Upper lobe of right lung (tissue), 1 donor: ENCODE measurements at regions not wholly inside any gene's neighbourhood (a gene's known extent, or its start where the extent isn't known, plus 50 kb on each side); places are given as distances from the start of the nearest gene placed in this dataset.
"Not testable (repeated sequence)": the region's sequence is repeated elsewhere in the genome, so short reads cannot be mapped to it uniquely, and the experiment has no call there.

Source experiments
- ATAC-seq: fragments of 200-7000 bp; cut with Tn5 transposase; one replicate; pipeline ENCODE4 v1.9.1; 2020; ENCODE audit warnings: mild to moderate bottlenecking, moderate library complexity
- DNase-seq: peaks from one replicate; pipeline ENCODE4 v3.0.0-alpha.2; 2020
- H3K27ac ChIP-seq: fragments of 200-600 bp; one replicate; pipeline ENCODE4 v1.8.0; 2022
- H3K27me3 ChIP-seq: fragments of 200-600 bp; one replicate; pipeline ENCODE4 v1.8.0; 2022; ENCODE audit warnings: mild to moderate bottlenecking
- H3K36me3 ChIP-seq: fragments of 200-600 bp; one replicate; pipeline ENCODE4 v1.8.0; 2022
- H3K4me1 ChIP-seq: fragments of 200-600 bp; one replicate; pipeline ENCODE4 v1.8.0; 2022
- H3K4me3 ChIP-seq: fragments of 200-600 bp; one replicate; pipeline ENCODE4 v1.8.0; 2022; ENCODE audit warnings: mild to moderate bottlenecking
- H3K9me3 ChIP-seq: fragments of 200-600 bp; one replicate; pipeline ENCODE4 v1.8.0; 2022
- intact Hi-C: fragments of 100-400 bp; cut with DNase I; formaldehyde crosslinking; loops from one replicate; pipeline ENCODE4 v1.11.0; 2022
- TF ChIP-seq, protein P1 (sequence below): fragments of 200-600 bp; IDR thresholded peaks from one replicate; pipeline ENCODE4 v1.8.0; 2022; ENCODE audit warnings: antibody characterized with exemption
- donor health status: DM: no; HTN: yes; CAD: no; lungs with severe emphysema.

DNA sequence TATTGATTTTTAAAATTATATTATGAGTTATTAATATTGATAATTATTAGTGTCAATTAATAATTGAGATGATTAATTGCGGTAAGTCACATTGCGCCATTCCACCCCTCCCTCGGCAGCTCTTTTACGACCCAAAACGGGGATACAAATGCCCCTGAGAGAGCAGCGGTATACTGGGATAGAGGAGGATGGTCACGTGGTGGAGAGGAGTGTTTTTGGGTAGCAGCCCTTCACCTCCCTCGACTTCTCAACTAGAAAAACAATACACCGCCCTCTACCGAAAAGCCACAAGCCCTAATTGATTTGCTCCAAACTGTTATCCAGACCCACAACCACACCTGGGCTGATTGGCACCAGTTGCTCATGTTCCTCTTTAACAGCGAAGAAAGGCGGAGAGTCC, 71.0 kb downstream of the DAPL1 start:
- H3K4me3 ChIP-seq, H3K36me3 ChIP-seq, DNase-seq, ATAC-seq, H3K9me3 ChIP-seq, intact Hi-C loops, H3K27me3 ChIP-seq, H3K4me1 ChIP-seq, H3K27ac ChIP-seq: not testable (repeated sequence)

DNA sequence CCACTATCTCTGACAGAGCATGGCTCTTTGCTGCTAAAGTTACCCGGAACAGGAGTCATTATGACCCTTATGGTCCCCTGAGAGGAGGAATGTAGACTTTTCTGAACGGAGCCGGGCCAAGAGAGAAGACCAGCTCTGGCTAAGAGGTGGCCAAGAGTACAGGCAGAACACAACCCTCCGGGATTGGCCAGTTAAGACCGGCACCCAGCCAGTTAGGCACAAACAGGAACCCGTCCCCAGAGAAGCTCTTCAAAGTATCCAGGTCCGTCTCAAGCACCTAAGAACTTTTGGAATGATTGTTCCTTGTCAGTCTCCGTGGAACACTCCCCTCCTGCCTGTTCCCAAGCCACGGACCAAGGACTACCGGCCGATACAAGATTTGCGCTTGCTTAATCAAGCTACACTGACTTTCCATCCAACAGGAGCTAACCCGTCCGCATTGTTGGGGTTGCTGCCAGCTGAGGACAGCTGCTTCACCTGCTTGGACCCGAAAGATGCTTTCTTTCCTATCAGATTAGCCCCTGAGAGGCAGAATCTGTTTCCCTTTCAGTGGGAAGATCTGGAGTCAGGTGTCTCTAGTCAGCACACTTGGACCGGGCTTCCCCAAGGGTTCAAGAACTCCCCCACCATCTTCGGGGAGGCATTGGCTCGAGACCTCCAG, 72.5 kb downstream of the DAPL1 start:
- H3K4me1 ChIP-seq, intact Hi-C loops, H3K27ac ChIP-seq, DNase-seq, H3K4me3 ChIP-seq, ATAC-seq, H3K9me3 ChIP-seq, H3K27me3 ChIP-seq, H3K36me3 ChIP-seq: not testable (repeated sequence)

DNA sequence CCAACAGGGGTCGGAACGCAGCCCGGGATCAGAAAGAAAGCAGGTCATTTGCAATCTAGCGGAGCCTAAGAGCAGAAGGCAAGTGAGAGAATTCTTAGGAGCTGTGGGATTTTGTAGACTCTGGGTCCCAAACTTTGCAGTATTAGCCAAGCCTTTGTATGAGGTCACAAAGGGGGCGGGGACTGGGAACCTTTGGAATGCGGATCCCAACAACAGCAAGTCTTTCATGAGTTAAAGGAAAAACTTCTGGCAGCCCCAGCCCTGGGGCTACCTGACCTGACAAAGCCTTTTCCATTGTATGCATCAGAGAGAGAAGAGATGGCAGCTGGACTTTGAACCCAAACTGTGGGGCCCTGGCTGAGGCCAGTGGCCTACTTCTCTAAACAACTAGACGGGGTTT, 73.3 kb downstream of the DAPL1 start:
- intact Hi-C loops, H3K27me3 ChIP-seq, H3K9me3 ChIP-seq, H3K4me1 ChIP-seq, H3K4me3 ChIP-seq, H3K27ac ChIP-seq, H3K36me3 ChIP-seq, ATAC-seq, DNase-seq: not testable (repeated sequence)

DNA sequence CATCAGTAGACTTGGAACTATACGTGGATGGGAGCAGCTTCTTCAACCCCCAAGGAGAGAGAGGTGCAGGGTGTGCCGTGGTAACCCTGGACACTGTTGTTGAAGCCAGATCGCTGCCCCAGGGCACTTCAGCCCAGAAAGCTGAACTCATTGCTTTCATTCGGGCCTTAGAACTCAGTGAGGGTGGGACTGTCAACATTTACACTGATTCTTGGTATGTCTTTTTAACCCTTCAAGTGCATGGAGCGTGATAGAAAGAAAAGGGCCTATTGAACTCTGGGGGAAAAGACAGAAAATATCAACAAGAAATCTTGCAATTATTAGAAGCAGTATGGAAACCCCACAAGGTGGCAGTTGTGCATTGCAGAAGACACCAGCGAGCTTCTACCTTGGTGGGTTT, 74.0 kb downstream of the DAPL1 start:
- intact Hi-C loops, H3K9me3 ChIP-seq, H3K27ac ChIP-seq, ATAC-seq, H3K4me1 ChIP-seq, H3K27me3 ChIP-seq, H3K36me3 ChIP-seq, H3K4me3 ChIP-seq, DNase-seq: not testable (repeated sequence)

DNA sequence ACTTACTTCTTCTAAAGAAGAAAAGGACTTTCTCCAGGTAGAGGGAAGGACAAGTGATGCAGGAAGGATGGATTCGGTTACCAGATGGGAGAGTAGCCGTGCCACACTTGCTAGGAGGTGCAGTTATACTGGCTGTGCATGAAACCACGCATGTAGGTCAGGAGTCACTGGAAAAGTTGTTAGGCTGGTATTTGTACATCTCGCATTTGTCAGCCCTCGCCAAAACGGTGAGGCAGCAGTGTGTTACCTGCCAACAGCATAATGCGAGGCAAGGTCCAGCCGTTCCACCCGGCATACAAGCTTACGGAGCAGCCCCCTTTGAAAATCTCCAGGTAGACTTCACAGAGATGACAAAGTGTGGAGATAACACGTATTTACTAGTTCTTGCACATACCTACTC, 74.5 kb downstream of the DAPL1 start:
- ATAC-seq, DNase-seq, H3K9me3 ChIP-seq, intact Hi-C loops, H3K36me3 ChIP-seq, H3K27me3 ChIP-seq, H3K4me3 ChIP-seq, H3K4me1 ChIP-seq, H3K27ac ChIP-seq: not testable (repeated sequence)

DNA sequence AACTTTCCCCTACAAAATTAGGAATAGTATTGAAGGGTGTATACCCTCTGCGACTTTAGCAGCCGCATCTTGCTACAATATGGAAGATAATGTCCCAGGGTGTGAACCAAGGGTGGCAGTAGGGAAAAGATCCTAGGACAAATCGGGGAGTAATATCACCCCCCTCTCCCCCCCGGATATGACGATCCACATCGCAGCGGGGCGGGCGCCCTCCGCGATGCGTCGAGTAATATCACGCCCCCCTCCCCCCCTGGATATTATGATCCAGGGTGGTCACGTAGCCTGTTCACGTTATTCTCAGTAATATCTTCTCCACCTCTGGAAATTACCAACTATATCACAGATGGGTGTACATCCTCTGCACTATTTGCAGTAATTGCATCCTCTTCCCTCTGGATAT, 82.9 kb downstream of the DAPL1 start:
- H3K36me3 ChIP-seq: no peaks in the 10 kb centered on the region
- H3K27ac ChIP-seq: no peak overlapping the region
- no peak overlapping the region for H3K4me3 ChIP-seq
- TF ChIP-seq, protein P1, sequence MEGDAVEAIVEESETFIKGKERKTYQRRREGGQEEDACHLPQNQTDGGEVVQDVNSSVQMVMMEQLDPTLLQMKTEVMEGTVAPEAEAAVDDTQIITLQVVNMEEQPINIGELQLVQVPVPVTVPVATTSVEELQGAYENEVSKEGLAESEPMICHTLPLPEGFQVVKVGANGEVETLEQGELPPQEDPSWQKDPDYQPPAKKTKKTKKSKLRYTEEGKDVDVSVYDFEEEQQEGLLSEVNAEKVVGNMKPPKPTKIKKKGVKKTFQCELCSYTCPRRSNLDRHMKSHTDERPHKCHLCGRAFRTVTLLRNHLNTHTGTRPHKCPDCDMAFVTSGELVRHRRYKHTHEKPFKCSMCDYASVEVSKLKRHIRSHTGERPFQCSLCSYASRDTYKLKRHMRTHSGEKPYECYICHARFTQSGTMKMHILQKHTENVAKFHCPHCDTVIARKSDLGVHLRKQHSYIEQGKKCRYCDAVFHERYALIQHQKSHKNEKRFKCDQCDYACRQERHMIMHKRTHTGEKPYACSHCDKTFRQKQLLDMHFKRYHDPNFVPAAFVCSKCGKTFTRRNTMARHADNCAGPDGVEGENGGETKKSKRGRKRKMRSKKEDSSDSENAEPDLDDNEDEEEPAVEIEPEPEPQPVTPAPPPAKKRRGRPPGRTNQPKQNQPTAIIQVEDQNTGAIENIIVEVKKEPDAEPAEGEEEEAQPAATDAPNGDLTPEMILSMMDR: no peak
- no peaks in the 10 kb centered on the region for H3K4me1 ChIP-seq
- intact Hi-C loops: no loop called here
- H3K9me3 ChIP-seq: no peaks in the 10 kb centered on the region
- H3K27me3 ChIP-seq: no peaks in the 10 kb centered on the region
- no peak for ATAC-seq
- no peak for DNase-seq

DNA sequence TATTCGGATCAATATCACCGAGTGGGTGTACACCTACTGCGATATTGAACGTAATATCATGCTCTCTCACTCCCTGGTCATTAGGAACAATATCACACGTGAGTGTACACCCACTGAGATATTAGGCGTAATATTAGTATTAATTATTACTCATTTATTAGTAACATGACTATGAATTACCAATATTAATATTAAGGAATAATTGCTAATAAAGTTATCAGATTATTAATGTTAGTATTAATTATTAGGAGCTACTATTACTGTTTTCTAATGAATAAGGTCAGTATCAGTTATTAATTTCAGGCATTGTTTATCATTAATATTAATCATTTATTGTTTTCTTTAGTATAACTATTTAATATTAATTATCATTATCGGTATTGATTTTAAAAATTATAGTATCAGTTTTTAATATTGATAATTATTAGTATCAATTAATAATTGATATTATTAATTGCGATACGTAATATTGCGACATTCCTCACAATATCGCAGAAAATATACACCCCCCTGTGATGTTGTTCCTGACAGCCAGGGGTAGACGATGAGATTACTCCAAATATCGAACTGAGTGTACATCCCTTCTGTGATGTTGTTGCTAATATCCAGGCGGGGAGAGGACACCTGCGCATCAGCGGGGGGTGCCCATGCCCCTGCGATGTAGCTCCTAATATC, 84.2 kb downstream of the DAPL1 start:
- no peak overlapping the region for H3K27ac ChIP-seq
- ATAC-seq: no peak
- no peaks in the 10 kb centered on the region for H3K9me3 ChIP-seq
- H3K36me3 ChIP-seq: no peaks in the 10 kb centered on the region
- H3K27me3 ChIP-seq: no peaks in the 10 kb centered on the region
- TF ChIP-seq, protein P1: no peak
- DNase-seq: no peak
- intact Hi-C loops: no loop called here
- H3K4me3 ChIP-seq: no peak overlapping the region
- no peaks in the 10 kb centered on the region for H3K4me1 ChIP-seq

DNA sequence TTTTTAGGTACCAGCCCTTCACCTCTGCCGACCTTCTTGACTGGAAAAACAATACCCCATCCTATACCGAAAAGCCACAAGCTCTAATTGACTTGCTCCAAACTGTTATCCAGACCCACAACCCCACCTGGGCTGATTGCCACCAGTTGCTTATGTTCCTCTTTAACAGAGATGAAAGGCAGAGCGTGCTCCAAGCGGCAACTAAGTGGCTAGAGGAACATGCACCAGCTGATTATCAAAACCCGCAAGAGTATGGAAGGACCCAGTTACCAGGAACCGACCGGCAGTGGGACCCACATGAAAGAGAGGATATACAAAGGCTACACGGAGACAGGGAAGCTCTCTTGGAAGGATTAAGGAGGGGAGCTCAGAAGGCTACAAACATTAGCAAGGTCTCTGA, 86.1 kb upstream of the TANC1 start:
- no peak for ATAC-seq

DNA sequence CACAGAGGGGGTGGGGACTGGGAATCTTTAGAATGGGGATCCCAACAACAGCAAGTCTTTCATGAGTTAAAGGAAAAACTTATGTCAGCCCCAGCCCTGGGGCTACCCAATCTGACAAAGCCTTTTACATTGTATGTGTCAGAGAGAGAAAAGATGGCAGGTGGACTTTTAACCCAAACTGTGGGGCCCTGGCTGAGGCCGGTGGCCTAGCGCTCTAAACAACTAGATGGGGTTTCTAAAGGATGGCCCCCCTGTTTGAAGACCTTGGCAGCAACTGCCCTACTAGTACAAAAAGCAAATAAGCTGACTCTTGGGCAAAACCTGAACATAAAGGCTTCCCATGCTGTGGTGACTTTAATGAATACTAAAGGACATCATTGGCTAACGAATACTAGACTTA, 83.9 kb upstream of the TANC1 start:
- intact Hi-C loops, H3K9me3 ChIP-seq, H3K27ac ChIP-seq, H3K4me1 ChIP-seq, ATAC-seq, H3K4me3 ChIP-seq, DNase-seq, H3K36me3 ChIP-seq, H3K27me3 ChIP-seq: not testable (repeated sequence)

More for the DNA sequence above, 86.1 kb upstream of the TANC1 start:
- intact Hi-C loops: no loop called here
- TF ChIP-seq, protein P1: no peak
- no peak overlapping the region for H3K27ac ChIP-seq
- no peaks in the 10 kb centered on the region for H3K4me1 ChIP-seq
- no peak overlapping the region for H3K4me3 ChIP-seq
- no peak for DNase-seq
- no peaks in the 10 kb centered on the region for H3K9me3 ChIP-seq
- H3K36me3 ChIP-seq: no peaks in the 10 kb centered on the region
- H3K27me3 ChIP-seq: no peaks in the 10 kb centered on the region

DNA sequence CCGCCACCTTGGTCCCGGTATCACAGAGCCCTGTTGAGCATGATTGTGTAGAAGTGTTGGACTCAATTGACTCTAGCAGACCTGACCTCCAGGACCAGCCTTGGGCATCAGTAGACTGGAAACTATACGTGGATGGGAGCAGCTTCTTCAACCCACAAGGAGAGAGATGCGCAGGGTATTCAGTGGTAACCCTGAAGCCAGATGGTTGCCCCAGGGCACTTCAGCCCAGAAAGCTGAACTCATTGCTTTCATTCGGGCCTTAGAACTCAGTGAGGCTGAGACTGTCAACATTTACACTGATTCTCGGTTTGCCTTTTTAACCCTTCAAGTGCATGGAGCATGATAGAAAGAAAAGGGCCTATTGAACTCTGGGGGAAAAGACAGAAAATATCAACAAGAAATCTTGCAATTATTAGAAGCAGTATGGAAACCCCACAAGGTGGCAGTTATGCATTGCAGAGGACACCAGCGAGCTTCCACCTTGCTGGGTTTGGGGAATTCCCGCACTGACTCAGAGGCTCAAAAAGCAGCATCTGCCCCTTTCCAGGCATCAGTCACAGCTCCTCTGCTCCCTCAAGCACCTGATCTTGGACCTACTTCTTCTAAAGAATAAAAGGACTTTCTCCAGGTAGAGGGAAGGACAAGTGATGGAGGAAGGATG, 83.3 kb upstream of the TANC1 start:
- ATAC-seq, intact Hi-C loops, H3K27ac ChIP-seq, H3K4me1 ChIP-seq, DNase-seq, H3K9me3 ChIP-seq, H3K36me3 ChIP-seq, H3K27me3 ChIP-seq, H3K4me3 ChIP-seq: not testable (repeated sequence)

DNA sequence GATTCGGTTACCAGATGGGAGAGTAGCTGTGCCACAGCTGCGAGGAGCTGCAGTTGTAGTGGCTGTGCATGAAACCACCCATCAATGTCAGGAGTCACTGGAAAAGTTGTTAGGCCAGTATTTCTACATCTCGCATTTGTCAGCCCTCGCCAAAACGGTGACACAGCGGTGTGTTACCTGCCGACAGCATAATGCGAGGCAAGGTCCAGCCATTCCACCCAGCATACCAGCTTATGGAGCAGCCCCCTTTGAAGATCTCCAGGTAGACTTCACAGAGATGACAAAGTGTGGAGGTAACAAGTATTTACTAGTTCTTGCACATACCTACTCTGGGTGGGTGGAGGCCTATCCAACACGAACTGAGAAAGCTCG, 82.8 kb upstream of the TANC1 start:
- ATAC-seq, DNase-seq, H3K4me3 ChIP-seq, H3K9me3 ChIP-seq, intact Hi-C loops, H3K27me3 ChIP-seq, H3K27ac ChIP-seq, H3K4me1 ChIP-seq, H3K36me3 ChIP-seq: not testable (repeated sequence)
